OCI-LY1 (cell line): ENCODE measurements at regions not wholly inside any gene's neighbourhood (a gene's known extent, or its start where the extent isn't known, plus 50 kb on each side); places are given as distances from the start of the nearest gene placed in this dataset.

Source experiments
- H2AFZ ChIP-seq: fragments of 200-600 bp; sonication (generic), shearing (Covaris generic); 2 replicates; pipeline ENCODE4 v1.6.0; 2014; ENCODE audit warnings: antibody characterized with exemption, mild to moderate bottlenecking, low read length
- H3F3A ChIP-seq: fragments of 200-600 bp; sonication (generic), shearing (Covaris generic); 2 replicates; pipeline ENCODE4 v1.6.0; 2014; ENCODE audit warnings: mild to moderate bottlenecking, antibody characterized with exemption, low read length, moderate library complexity; ENCODE audit not compliant: insufficient read depth
- H3K27ac ChIP-seq: fragments of 200-600 bp; sonication (generic); 2 replicates; pipeline ENCODE4 v1.5.1; 2014; ENCODE audit warnings: low read length, mixed run types, mild to moderate bottlenecking, low read depth; ENCODE audit not compliant: poor library complexity, severe bottlenecking
- H3K27me3 ChIP-seq: fragments of 200-600 bp; sonication (generic); 2 replicates; pipeline ENCODE4 v1.6.0; 2014; ENCODE audit warnings: antibody characterized with exemption, mild to moderate bottlenecking, low read length, moderate library complexity; ENCODE audit not compliant: insufficient read depth
- H3K36me3 ChIP-seq: fragments of 200-600 bp; sonication (generic); 2 replicates; pipeline ENCODE4 v1.6.1; 2014; ENCODE audit warnings: mild to moderate bottlenecking, antibody characterized with exemption, low read length, moderate library complexity, mixed read lengths; ENCODE audit not compliant: insufficient read depth
- H3K4me1 ChIP-seq: fragments of 200-600 bp; sonication (generic); 2 replicates; pipeline ENCODE4 v1.5.1; 2014; ENCODE audit warnings: mild to moderate bottlenecking, low read length, moderate library complexity; ENCODE audit not compliant: insufficient read depth, severe bottlenecking
- H3K4me2 ChIP-seq: fragments of 200-600 bp; sonication (generic), shearing (Covaris generic); 2 replicates; pipeline ENCODE4 v1.6.1; 2014; ENCODE audit warnings: low read length
- H3K4me3 ChIP-seq: fragments of 200-600 bp; sonication (generic); 2 replicates; pipeline ENCODE4 v1.5.1; 2014; ENCODE audit warnings: low read length, low read depth, mild to moderate bottlenecking, mixed read lengths; ENCODE audit not compliant: poor library complexity, severe bottlenecking
- H3K79me2 ChIP-seq: fragments of 200-600 bp; shearing (Covaris generic); 2 replicates; pipeline ENCODE4 v1.6.1; 2016; ENCODE audit warnings: mixed run types, low read length, mixed read lengths; ENCODE audit not compliant: insufficient read depth
- H3K9ac ChIP-seq: fragments of 200-600 bp; sonication (generic), shearing (Covaris generic); 2 replicates; pipeline ENCODE4 v1.6.1; 2014; ENCODE audit warnings: mild to moderate bottlenecking, low read length, mixed read lengths
- H3K9me2 ChIP-seq: fragments of 200-600 bp; sonication (generic), shearing (Covaris generic); 2 replicates; pipeline ENCODE4 v1.6.1; 2014; ENCODE audit warnings: low read depth, mild to moderate bottlenecking, low read length, mixed read lengths
- H3K9me3 ChIP-seq: fragments of 200-600 bp; shearing (Covaris generic); 2 replicates; pipeline ENCODE4 v1.6.1; 2014; ENCODE audit warnings: low read length, mixed read lengths
- H4K20me1 ChIP-seq: fragments of 200-600 bp; sonication (generic), shearing (Covaris generic); 2 replicates; pipeline ENCODE4 v1.6.0; 2016; ENCODE audit warnings: mild to moderate bottlenecking, low read length; ENCODE audit not compliant: insufficient read depth
- CTCF ChIP-seq: fragments of 200-600 bp; sonication (generic), shearing (Covaris generic); IDR thresholded peaks from 2 replicates; pipeline ENCODE4 v1.5.1; 2017; ENCODE audit warnings: mild to moderate bottlenecking, antibody characterized with exemption, low read length, moderate library complexity, mixed read lengths
- EZH2 ChIP-seq: fragments of 200-600 bp; sonication (generic), shearing (Covaris generic); IDR thresholded peaks from 2 replicates; pipeline ENCODE4 v1.8.0; 2017; ENCODE audit warnings: borderline replicate concordance, mixed run types, mild to moderate bottlenecking, antibody characterized with exemption, low read length, moderate library complexity, mixed read lengths

DNA sequence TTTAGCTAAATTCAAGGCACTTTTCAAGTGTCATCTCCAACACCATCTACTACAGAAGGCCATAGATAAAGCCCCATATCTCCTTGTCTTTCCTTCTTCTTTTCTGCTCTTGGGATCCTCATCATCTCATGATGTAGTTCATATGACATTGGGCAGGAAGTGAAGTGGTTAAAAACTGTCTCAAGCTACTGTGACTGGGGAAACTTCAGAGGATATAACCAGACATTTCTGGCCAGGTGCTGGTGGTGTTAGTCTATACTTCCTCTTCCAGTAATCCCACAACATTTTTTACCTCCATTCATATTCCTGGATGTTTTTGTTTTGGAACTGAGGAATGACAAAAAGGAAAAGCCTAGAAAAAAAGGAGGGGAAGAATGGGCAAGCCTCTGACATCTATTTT lies 188.7 kb downstream of the LURAP1L start:
- H3K4me3 ChIP-seq: no peak overlapping the region
- H3K9me3 ChIP-seq: no peaks in the 10 kb centered on the region
- H4K20me1 ChIP-seq: no peaks in the 10 kb centered on the region

GRCh38 chr9:12964271-12964670 lies 189.5 kb downstream of the LURAP1L start:
- H3K27me3 ChIP-seq: no peaks in the 10 kb centered on the region
- no peak overlapping the region for H3K9ac ChIP-seq
- H4K20me1 ChIP-seq: no peaks in the 10 kb centered on the region
- H3K36me3 ChIP-seq: no peaks in the 10 kb centered on the region
- no peaks in the 10 kb centered on the region for H3K9me3 ChIP-seq
- H2AFZ ChIP-seq: no peak overlapping the region
- H3K4me2 ChIP-seq: no peak overlapping the region
- no peaks in the 10 kb centered on the region for H3K4me1 ChIP-seq
- TF ChIP-seq CTCF: no peak
- no peak for TF ChIP-seq EZH2
- H3K27ac ChIP-seq: no peak overlapping the region
- H3K9me2 ChIP-seq: no peaks in the 10 kb centered on the region
- H3K79me2 ChIP-seq: no peaks in the 10 kb centered on the region
- H3F3A ChIP-seq: no peaks in the 10 kb centered on the region
- no peak overlapping the region for H3K4me3 ChIP-seq

More for the DNA sequence above, 188.7 kb downstream of the LURAP1L start:
- no peak for TF ChIP-seq CTCF
- no peak for TF ChIP-seq EZH2
- no peaks in the 10 kb centered on the region for H3K79me2 ChIP-seq
- H3K4me2 ChIP-seq: no peak overlapping the region
- H2AFZ ChIP-seq: no peak overlapping the region
- H3K27me3 ChIP-seq: no peaks in the 10 kb centered on the region
- H3K4me1 ChIP-seq: no peaks in the 10 kb centered on the region
- no peaks in the 10 kb centered on the region for H3K36me3 ChIP-seq
- no peaks in the 10 kb centered on the region for H3F3A ChIP-seq
- H3K27ac ChIP-seq: no peak overlapping the region
- no peak overlapping the region for H3K9ac ChIP-seq
- no peaks in the 10 kb centered on the region for H3K9me2 ChIP-seq

GRCh38 chr9:12965303-12965702 lies 190.5 kb downstream of the LURAP1L start:
- Histone ChIP-seq H3K27me3 (no peaks in the 10 kb centered on the region), H3K4me2 (no peak overlapping the region), H3K9ac (no peak overlapping the region), H3K4me3 (no peak overlapping the region), H3K79me2 (no peaks in the 10 kb centered on the region), H2AFZ (no peak overlapping the region), H3F3A (no peaks in the 10 kb centered on the region), H3K36me3 (no peaks in the 10 kb centered on the region), H3K4me1 (no peaks in the 10 kb centered on the region), H3K9me3 (no peaks in the 10 kb centered on the region), H4K20me1 (no peaks in the 10 kb centered on the region), H3K27ac (no peak overlapping the region), H3K9me2 (no peaks in the 10 kb centered on the region)
- TF ChIP-seq EZH2: no peak
- no peak for TF ChIP-seq CTCF
